ENCODE measurements at regions not wholly inside any gene's neighbourhood (a gene's known extent, or its start where the extent isn't known, plus 50 kb on each side); places are given as distances from the start of the nearest gene placed in this dataset.

DNA sequence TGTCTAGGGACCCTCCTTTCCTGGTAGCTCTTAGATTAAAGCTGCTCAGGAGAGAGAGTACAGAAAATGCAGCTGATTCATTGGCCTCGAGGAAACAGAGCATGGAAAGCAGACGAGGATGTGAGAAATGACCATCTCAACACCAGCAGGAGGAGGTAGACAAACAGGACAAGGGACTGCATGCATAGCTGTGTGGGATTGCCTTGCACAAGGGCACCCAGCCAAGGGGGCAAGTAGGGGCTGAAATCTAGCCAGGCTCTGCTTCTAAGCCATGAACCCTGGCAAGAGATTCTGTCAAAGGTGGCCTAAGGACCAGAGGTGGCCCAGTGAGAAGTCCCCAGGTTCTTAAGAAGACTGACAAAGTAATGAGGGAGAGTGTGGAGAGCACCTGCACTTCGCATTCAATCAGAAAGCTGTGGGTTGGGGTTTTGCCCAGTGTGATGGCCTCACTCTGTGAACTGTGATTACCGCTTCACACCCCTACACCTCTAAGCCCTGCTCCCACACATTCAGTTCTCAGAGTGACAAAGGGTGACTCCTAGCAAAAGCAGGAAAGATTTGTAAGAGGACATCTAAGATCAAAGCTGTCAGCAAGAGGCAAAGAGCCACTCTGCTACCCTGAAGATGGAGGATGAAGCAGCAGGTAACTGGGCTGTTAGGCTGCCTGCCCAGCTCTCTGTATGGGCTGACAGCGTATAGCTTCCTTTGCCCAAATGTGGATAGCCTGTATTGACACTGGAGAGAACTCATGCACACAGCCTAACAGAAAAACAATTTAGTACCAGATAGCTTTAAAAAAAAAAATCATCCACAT is 151.3 kb upstream of the PELI1 start:
- TF ChIP-seq POLR2AphosphoS5 (IDR thresholded peaks at IDR 0.05; ENCODE audit: low read depth, low read length) (no peak), TAF1 (IDR thresholded peaks at IDR 0.05; ENCODE audit: borderline replicate concordance, insufficient read depth, low read length) (no peak), SIN3A (IDR thresholded peaks at IDR 0.05; ENCODE audit: borderline replicate concordance, insufficient read depth, low read length) (no peak), FOXP2 (optimal IDR thresholded peaks at IDR 0.05; ENCODE audit: borderline replicate concordance, extremely low read depth, extremely low read length, insufficient read depth) (no peak)
- TF ChIP-seq, protein P1, sequence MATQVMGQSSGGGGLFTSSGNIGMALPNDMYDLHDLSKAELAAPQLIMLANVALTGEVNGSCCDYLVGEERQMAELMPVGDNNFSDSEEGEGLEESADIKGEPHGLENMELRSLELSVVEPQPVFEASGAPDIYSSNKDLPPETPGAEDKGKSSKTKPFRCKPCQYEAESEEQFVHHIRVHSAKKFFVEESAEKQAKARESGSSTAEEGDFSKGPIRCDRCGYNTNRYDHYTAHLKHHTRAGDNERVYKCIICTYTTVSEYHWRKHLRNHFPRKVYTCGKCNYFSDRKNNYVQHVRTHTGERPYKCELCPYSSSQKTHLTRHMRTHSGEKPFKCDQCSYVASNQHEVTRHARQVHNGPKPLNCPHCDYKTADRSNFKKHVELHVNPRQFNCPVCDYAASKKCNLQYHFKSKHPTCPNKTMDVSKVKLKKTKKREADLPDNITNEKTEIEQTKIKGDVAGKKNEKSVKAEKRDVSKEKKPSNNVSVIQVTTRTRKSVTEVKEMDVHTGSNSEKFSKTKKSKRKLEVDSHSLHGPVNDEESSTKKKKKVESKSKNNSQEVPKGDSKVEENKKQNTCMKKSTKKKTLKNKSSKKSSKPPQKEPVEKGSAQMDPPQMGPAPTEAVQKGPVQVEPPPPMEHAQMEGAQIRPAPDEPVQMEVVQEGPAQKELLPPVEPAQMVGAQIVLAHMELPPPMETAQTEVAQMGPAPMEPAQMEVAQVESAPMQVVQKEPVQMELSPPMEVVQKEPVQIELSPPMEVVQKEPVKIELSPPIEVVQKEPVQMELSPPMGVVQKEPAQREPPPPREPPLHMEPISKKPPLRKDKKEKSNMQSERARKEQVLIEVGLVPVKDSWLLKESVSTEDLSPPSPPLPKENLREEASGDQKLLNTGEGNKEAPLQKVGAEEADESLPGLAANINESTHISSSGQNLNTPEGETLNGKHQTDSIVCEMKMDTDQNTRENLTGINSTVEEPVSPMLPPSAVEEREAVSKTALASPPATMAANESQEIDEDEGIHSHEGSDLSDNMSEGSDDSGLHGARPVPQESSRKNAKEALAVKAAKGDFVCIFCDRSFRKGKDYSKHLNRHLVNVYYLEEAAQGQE (IDR thresholded peaks at IDR 0.05; ENCODE audit: insufficient read depth in 1 of 2, low read depth in 2 of 2, low read length in 2 of 2), result no peak

Measured in PFSK-1 (cell line).